OCI-LY7 (cell line): ENCODE measurements at regions not wholly inside any gene's neighbourhood (a gene's known extent, or its start where the extent isn't known, plus 50 kb on each side); places are given as distances from the start of the nearest gene placed in this dataset.

ENCODE experiments used
- BruUV-seq: library from RNA; stranded (reverse); fragments of 400-500 nt; replicated peaks from 2 replicates; lab custom pipeline; 2021; lab: Mats Ljungman, UMichigan
- CTCF ChIA-PET: fragments of 300-600 bp; sonication (Branson Sonifier 250); formaldehyde crosslinking; loops from one replicate; lab custom pipeline; 2022; ENCODE audit warnings: antibody characterized with exemption; ENCODE audit not compliant: unreplicated experiment; lab: Charles Lee
- POLR2A ChIA-PET: fragments of 300-600 bp; sonication (Branson Sonifier 250); formaldehyde crosslinking; loops from one replicate; lab custom pipeline; 2022; ENCODE audit warnings: antibody characterized with exemption; lab: Charles Lee
- DNase-seq: peaks from one replicate; pipeline ENCODE4 v3.0.0-alpha.2; 2015; ENCODE audit warnings: low spot score
- H2AFZ ChIP-seq: fragments of 200-600 bp; sonication (generic), shearing (Covaris generic); 2 replicates; pipeline ENCODE4 v1.6.1; 2014; ENCODE audit warnings: mild to moderate bottlenecking, antibody characterized with exemption, low read length, moderate library complexity
- H3K27ac ChIP-seq: fragments of 200-600 bp; sonication (generic); 2 replicates; pipeline ENCODE4 v1.5.1; 2014; ENCODE audit warnings: mixed run types, low read depth, mild to moderate bottlenecking, moderate library complexity, low read length, inconsistent platforms; ENCODE audit not compliant: poor library complexity, severe bottlenecking
- H3K36me3 ChIP-seq: fragments of 200-600 bp; sonication (generic); 2 replicates; pipeline ENCODE4 v1.6.1; 2014; ENCODE audit warnings: mild to moderate bottlenecking, antibody characterized with exemption, low read length, moderate library complexity, mixed read lengths; ENCODE audit not compliant: insufficient read depth
- H3K4me1 ChIP-seq: fragments of 200-600 bp; sonication (generic); 2 replicates; pipeline ENCODE4 v1.5.1; 2014; ENCODE audit warnings: mild to moderate bottlenecking, low read length; ENCODE audit not compliant: insufficient read depth, poor library complexity, severe bottlenecking
- H3K4me2 ChIP-seq: fragments of 200-600 bp; sonication (generic); 2 replicates; pipeline ENCODE4 v1.6.1; 2014; ENCODE audit warnings: mild to moderate bottlenecking, low read length
- H3K4me3 ChIP-seq: fragments of 200-600 bp; sonication (generic); 2 replicates; pipeline ENCODE4 v1.5.1; 2014; ENCODE audit warnings: mild to moderate bottlenecking, low read depth, low read length; ENCODE audit not compliant: poor library complexity, severe bottlenecking
- H3K79me2 ChIP-seq: fragments of 200-600 bp; sonication (generic); 2 replicates; pipeline ENCODE4 v1.6.1; 2016; ENCODE audit warnings: low read depth, mild to moderate bottlenecking, low read length, moderate library complexity, mixed read lengths; ENCODE audit not compliant: insufficient read depth
- H3K9me2 ChIP-seq: fragments of 200-600 bp; sonication (generic); 2 replicates; pipeline ENCODE4 v1.6.1; 2016; ENCODE audit warnings: mild to moderate bottlenecking, low read length, mixed read lengths; ENCODE audit not compliant: insufficient read depth
- H3K9me3 ChIP-seq: fragments of 200-600 bp; sonication (generic); 2 replicates; pipeline ENCODE4 v1.6.1; 2014; ENCODE audit warnings: mild to moderate bottlenecking, mixed run types, low read length, mixed read lengths
- H4K20me1 ChIP-seq: fragments of 200-600 bp; sonication (generic); 2 replicates; pipeline ENCODE4 v1.6.1; 2014; ENCODE audit warnings: mild to moderate bottlenecking, antibody characterized with exemption, low read length, moderate library complexity, mixed read lengths; ENCODE audit not compliant: insufficient read depth
- EZH2phosphoT487 ChIP-seq: fragments of 200-600 bp; sonication (generic); IDR thresholded peaks from 2 replicates; pipeline ENCODE4 v1.6.1; 2018; ENCODE audit warnings: low read depth, borderline replicate concordance, mild to moderate bottlenecking, mixed run types, antibody characterized with exemption, low read length, moderate library complexity, mixed read lengths
- intact Hi-C: fragments of 100-400 bp; cut with micrococcal nuclease; formaldehyde crosslinking; loops from one replicate; pipeline ENCODE4 v1.10.0; 2022; ENCODE audit not compliant: unreplicated experiment
- TF ChIP-seq, protein P1 (sequence below): fragments of 200-600 bp; sonication (generic); conservative IDR thresholded peaks from 2 replicates; pipeline ENCODE4 v1.5.1; 2014; ENCODE audit warnings: mild to moderate bottlenecking, antibody characterized with exemption, low read length, moderate library complexity, mixed read lengths

DNA sequence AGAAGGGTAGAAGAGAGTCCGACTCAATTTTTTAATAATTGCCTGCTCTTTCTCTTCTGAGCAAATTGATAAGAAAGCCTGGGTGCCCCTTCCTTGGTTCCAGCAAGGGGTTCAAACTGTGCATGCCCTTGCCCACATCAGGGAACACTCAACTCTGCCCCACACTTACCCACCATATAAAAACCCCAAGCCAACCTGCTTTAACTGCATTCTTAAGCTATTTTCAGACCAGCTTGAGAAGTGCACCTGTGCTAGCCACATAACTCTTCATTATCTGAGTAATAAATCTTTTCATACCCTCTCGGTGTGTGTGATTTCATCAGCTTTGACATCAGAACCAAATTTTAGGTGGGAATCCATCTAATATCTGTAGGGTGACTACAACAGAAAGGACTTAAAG is 509.6 kb downstream of the MRPL39 start:
- Histone ChIP-seq H4K20me1 (no peaks in the 10 kb centered on the region), H3K4me2 (no peak overlapping the region), H3K4me3 (no peak overlapping the region), H3K36me3 (no peaks in the 10 kb centered on the region), H3K79me2 (no peaks in the 10 kb centered on the region), H3K4me1 (no peaks in the 10 kb centered on the region), H3K9me3 (peaks cover 6% of the 10 kb centered on the region; the same call in 1 of the 2 replicates), H3K9me2 (no peaks in the 10 kb centered on the region), H3K27ac (no peak overlapping the region), H2AFZ (no peak overlapping the region)
- ChIA-PET POLR2A (no interaction called here), CTCF (no interaction called here)
- DNase-seq, result no peak
- TF ChIP-seq, protein P1, sequence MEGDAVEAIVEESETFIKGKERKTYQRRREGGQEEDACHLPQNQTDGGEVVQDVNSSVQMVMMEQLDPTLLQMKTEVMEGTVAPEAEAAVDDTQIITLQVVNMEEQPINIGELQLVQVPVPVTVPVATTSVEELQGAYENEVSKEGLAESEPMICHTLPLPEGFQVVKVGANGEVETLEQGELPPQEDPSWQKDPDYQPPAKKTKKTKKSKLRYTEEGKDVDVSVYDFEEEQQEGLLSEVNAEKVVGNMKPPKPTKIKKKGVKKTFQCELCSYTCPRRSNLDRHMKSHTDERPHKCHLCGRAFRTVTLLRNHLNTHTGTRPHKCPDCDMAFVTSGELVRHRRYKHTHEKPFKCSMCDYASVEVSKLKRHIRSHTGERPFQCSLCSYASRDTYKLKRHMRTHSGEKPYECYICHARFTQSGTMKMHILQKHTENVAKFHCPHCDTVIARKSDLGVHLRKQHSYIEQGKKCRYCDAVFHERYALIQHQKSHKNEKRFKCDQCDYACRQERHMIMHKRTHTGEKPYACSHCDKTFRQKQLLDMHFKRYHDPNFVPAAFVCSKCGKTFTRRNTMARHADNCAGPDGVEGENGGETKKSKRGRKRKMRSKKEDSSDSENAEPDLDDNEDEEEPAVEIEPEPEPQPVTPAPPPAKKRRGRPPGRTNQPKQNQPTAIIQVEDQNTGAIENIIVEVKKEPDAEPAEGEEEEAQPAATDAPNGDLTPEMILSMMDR, result no peak
- no peak for TF ChIP-seq EZH2phosphoT487
- intact Hi-C loops, result no loop called here
- BruUV-seq, result no TSS peak

DNA sequence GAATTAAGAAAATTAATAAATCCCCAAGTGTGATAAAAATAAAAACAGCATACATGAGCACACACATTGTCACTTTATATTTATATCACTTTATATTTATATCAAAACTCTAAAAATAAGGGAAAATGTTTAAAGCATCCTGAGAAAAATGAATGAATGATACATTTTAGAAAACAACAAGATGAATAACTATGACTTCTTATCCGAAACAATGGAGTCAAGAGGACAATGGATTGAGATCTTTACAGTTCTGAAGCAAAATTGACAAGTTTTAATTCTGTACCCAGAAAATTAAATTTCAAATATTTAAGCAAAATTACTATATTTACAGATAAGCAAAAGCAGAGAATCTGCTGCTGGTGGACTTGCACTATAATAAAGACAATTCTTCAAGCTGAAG is 512.6 kb downstream of the MRPL39 start:
- no peak for DNase-seq
- intact Hi-C loops, result no loop called here
- H3K4me1 ChIP-seq, result no peaks in the 10 kb centered on the region
- no peak overlapping the region for H3K4me3 ChIP-seq
- no peaks in the 10 kb centered on the region for H4K20me1 ChIP-seq
- no peak overlapping the region for H2AFZ ChIP-seq
- H3K9me3 ChIP-seq, result peaks cover 18% of the 10 kb centered on the region; the same call in 1 of the 2 replicates
- TF ChIP-seq, protein P1, result no peak
- no peak for TF ChIP-seq EZH2phosphoT487
- no peak overlapping the region for H3K4me2 ChIP-seq
- BruUV-seq, result no TSS peak
- no peaks in the 10 kb centered on the region for H3K9me2 ChIP-seq
- CTCF ChIA-PET, result no interaction called here
- no peaks in the 10 kb centered on the region for H3K36me3 ChIP-seq
- no peak overlapping the region for H3K27ac ChIP-seq
- POLR2A ChIA-PET, result no interaction called here
- H3K79me2 ChIP-seq, result no peaks in the 10 kb centered on the region

DNA sequence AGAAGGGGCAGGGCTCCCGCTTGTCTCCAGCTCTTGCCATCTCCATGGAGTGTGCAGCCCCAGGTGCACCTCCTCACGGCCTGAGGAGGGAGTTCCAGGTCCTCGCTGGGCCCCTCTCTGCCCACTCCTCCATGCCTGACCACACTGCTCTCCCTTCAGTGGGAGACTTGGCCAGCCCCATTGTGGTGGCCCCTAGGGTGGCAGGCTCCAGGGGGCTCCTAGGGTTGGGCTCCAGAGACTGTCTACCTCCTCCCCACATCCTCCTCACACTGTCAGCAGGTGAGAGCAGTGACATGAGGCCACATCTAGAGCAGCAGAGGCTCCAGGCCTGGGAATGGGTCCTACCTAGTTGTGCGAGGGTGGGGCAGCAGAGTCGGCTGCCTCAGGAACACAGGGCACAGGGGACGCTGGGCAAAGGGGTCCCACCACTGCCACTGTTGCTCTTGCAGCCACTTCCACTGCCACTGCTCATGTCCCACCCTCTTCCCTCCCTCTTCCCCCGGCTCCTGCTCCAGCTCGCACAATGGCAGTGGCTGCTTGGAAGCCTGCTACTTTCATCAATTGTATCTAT is 514.8 kb downstream of the MRPL39 start:
- intact Hi-C loops, result no loop called here
- no peaks in the 10 kb centered on the region for H4K20me1 ChIP-seq
- TF ChIP-seq, protein P1, result no peak
- TF ChIP-seq EZH2phosphoT487, result no peak
- no peak overlapping the region for H2AFZ ChIP-seq
- BruUV-seq, result no TSS peak
- H3K36me3 ChIP-seq, result no peaks in the 10 kb centered on the region
- H3K9me2 ChIP-seq, result no peaks in the 10 kb centered on the region
- ChIA-PET POLR2A (no interaction called here), CTCF (no interaction called here)
- no peaks in the 10 kb centered on the region for H3K79me2 ChIP-seq
- DNase-seq, result no peak
- H3K27ac ChIP-seq, result no peak overlapping the region
- H3K4me1 ChIP-seq, result no peaks in the 10 kb centered on the region
- no peak overlapping the region for H3K4me3 ChIP-seq
- H3K4me2 ChIP-seq, result no peak overlapping the region
- peaks cover 32% of the 10 kb centered on the region; the same call in 1 of the 2 replicates for H3K9me3 ChIP-seq
